ENCODE measurements at regions not wholly inside any gene's neighbourhood (a gene's known extent, or its start where the extent isn't known, plus 50 kb on each side); places are given as distances from the start of the nearest gene placed in this dataset.

DNA sequence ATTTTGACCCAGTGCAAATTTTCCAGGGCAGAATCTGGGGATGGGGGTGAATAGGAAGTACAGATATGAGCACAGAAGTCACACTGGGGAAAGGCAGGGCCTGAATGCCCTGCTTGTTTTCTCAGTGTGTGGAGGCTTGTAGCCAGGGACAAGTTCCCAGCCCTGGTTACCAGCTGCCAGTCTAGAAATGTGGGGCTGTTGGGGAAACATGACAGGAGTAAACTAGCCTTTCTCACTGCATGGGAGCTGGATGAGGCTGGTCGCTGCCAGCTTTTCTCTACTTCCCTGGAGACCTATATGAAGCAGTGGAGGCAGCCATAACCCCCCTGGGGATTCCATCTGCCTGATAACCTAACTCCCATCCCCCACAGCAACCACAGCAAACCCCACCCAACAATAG lies 2267.7 kb downstream of the PCDH9 start:
- TF ChIP-seq EGR1 (IDR thresholded peaks at IDR 0.05; ENCODE audit: low read depth): no peak
- no peak for TF ChIP-seq ZFX (IDR thresholded peaks at IDR 0.05)
- no peak for TF ChIP-seq ELF1 (IDR thresholded peaks at IDR 0.05; ENCODE audit: borderline replicate concordance, low read depth)
- no peak for TF ChIP-seq FOSL1 (IDR thresholded peaks at IDR 0.05; ENCODE audit: low read depth)
- ChIA-PET RAD21 (ENCODE audit: low non-redundant PET in 1 of 2, low total read pairs in 2 of 2, uncharacterized antibody in 2 of 2, unreplicated experiment in 2 of 2) (no interaction called here), CTCF (no interaction called here)

DNA sequence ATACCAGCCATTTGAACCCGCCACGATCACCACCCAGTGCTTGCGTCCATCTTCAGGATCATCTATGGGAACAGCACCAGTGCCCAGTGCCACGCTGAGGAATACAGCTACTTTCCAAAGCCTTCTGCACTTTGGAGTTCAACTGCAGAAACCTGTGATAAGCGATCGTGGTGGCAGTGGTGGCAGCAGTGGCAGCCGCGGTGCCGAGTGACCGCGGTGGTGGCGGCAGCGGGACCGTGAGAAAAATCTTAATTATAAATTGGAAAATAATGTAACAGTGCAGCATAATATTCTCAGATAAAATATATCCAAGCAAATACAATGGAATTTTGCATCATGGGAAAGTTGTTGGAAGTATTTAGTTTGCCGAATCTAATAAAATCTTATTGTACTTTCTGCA lies 2270.9 kb downstream of the PCDH9 start:
- ChIA-PET RAD21 (ENCODE audit: low non-redundant PET in 1 of 2, low total read pairs in 2 of 2, uncharacterized antibody in 2 of 2, unreplicated experiment in 2 of 2) (no interaction called here), POLR2A (no interaction called here), CTCF (no interaction called here)
- no peak overlapping the region for H2AFZ ChIP-seq (ENCODE audit: low read depth, low read length, poor library complexity, severe bottlenecking)
- H3K36me3 ChIP-seq (ENCODE audit: control insufficient read depth in 1 of 2, insufficient read depth in 2 of 2, low read length in 2 of 2): no peaks in the 10 kb centered on the region
- H3K9me2 ChIP-seq (ENCODE audit: insufficient read depth): no peaks in the 10 kb centered on the region
- H3K4me3 ChIP-seq (replicated peaks in 1 of 2; ENCODE audit: low read depth in 1 of 2, low read length in 2 of 2): no peak overlapping the region
- no peak for ATAC-seq
- H3K4me2 ChIP-seq (ENCODE audit: low read length): no peak overlapping the region
- H3K9ac ChIP-seq (ENCODE audit: low read length): no peak overlapping the region
- intact Hi-C loops (cut with micrococcal nuclease): no loop called here
- no peaks in the 10 kb centered on the region for H3K9me3 ChIP-seq (ENCODE audit: control insufficient read depth in 1 of 2, insufficient read depth in 1 of 2, low read depth in 1 of 2, low read length in 2 of 2)
- no peak overlapping the region for H3K27ac ChIP-seq (ENCODE audit: low read depth, low read length)
- no peak for DNase-seq (ENCODE audit: low read depth, low spot score)
- no peaks in the 10 kb centered on the region for H3K79me2 ChIP-seq (ENCODE audit: insufficient read depth, low read length)
- TF ChIP-seq POLR2A (IDR thresholded peaks at IDR 0.05; ENCODE audit: borderline replicate concordance, extremely low read depth, insufficient read depth, insufficient read length): no peak
- no peak for TF ChIP-seq JUND (IDR thresholded peaks at IDR 0.05)
- TF ChIP-seq, protein P1, sequence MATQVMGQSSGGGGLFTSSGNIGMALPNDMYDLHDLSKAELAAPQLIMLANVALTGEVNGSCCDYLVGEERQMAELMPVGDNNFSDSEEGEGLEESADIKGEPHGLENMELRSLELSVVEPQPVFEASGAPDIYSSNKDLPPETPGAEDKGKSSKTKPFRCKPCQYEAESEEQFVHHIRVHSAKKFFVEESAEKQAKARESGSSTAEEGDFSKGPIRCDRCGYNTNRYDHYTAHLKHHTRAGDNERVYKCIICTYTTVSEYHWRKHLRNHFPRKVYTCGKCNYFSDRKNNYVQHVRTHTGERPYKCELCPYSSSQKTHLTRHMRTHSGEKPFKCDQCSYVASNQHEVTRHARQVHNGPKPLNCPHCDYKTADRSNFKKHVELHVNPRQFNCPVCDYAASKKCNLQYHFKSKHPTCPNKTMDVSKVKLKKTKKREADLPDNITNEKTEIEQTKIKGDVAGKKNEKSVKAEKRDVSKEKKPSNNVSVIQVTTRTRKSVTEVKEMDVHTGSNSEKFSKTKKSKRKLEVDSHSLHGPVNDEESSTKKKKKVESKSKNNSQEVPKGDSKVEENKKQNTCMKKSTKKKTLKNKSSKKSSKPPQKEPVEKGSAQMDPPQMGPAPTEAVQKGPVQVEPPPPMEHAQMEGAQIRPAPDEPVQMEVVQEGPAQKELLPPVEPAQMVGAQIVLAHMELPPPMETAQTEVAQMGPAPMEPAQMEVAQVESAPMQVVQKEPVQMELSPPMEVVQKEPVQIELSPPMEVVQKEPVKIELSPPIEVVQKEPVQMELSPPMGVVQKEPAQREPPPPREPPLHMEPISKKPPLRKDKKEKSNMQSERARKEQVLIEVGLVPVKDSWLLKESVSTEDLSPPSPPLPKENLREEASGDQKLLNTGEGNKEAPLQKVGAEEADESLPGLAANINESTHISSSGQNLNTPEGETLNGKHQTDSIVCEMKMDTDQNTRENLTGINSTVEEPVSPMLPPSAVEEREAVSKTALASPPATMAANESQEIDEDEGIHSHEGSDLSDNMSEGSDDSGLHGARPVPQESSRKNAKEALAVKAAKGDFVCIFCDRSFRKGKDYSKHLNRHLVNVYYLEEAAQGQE (IDR thresholded peaks at IDR 0.05; ENCODE audit: low read depth): no peak
- no peak for TF ChIP-seq CEBPB (IDR thresholded peaks at IDR 0.05; ENCODE audit: low read depth)
- no peak for TF ChIP-seq RAD21 (IDR thresholded peaks at IDR 0.05; ENCODE audit: low read depth)
- TF ChIP-seq EZH2 (IDR thresholded peaks at IDR 0.05): no peak
- TF ChIP-seq, protein P2, sequence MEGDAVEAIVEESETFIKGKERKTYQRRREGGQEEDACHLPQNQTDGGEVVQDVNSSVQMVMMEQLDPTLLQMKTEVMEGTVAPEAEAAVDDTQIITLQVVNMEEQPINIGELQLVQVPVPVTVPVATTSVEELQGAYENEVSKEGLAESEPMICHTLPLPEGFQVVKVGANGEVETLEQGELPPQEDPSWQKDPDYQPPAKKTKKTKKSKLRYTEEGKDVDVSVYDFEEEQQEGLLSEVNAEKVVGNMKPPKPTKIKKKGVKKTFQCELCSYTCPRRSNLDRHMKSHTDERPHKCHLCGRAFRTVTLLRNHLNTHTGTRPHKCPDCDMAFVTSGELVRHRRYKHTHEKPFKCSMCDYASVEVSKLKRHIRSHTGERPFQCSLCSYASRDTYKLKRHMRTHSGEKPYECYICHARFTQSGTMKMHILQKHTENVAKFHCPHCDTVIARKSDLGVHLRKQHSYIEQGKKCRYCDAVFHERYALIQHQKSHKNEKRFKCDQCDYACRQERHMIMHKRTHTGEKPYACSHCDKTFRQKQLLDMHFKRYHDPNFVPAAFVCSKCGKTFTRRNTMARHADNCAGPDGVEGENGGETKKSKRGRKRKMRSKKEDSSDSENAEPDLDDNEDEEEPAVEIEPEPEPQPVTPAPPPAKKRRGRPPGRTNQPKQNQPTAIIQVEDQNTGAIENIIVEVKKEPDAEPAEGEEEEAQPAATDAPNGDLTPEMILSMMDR (IDR thresholded peaks at IDR 0.05 in 2 of 3, conservative IDR thresholded peaks at IDR 0.05 in 1 of 3; ENCODE audit: borderline replicate concordance in 1 of 3, insufficient read depth in 1 of 3, low read depth in 2 of 3, low read length in 2 of 3): no peak
- no peak for TF ChIP-seq POLR2AphosphoS5 (IDR thresholded peaks at IDR 0.05; ENCODE audit: low read depth, low read length)
- TF ChIP-seq, protein P3, sequence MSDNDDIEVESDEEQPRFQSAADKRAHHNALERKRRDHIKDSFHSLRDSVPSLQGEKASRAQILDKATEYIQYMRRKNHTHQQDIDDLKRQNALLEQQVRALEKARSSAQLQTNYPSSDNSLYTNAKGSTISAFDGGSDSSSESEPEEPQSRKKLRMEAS (IDR thresholded peaks at IDR 0.05): no peak
- no peak for TF ChIP-seq ELF1 (IDR thresholded peaks at IDR 0.05; ENCODE audit: borderline replicate concordance, low read depth)
- no peak for TF ChIP-seq EZH2phosphoT487 (IDR thresholded peaks at IDR 0.05; ENCODE audit: borderline replicate concordance)
- TF ChIP-seq SRF (IDR thresholded peaks at IDR 0.05; ENCODE audit: low read depth): no peak
- TF ChIP-seq EGR1 (IDR thresholded peaks at IDR 0.05; ENCODE audit: low read depth): no peak
- TF ChIP-seq FOSL1 (IDR thresholded peaks at IDR 0.05; ENCODE audit: low read depth): no peak
- TF ChIP-seq, protein P4, sequence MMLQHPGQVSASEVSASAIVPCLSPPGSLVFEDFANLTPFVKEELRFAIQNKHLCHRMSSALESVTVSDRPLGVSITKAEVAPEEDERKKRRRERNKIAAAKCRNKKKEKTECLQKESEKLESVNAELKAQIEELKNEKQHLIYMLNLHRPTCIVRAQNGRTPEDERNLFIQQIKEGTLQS (IDR thresholded peaks at IDR 0.05): no peak
- no TSS peak for BruUV-seq (replicated peaks)
- no peaks in the 10 kb centered on the region for H3K4me1 ChIP-seq (ENCODE audit: control insufficient read depth in 1 of 2, insufficient read depth in 2 of 2, low read length in 2 of 2)
- H4K20me1 ChIP-seq (ENCODE audit: insufficient read depth): no peaks in the 10 kb centered on the region
- no peaks in the 10 kb centered on the region for H3K27me3 ChIP-seq (ENCODE audit: insufficient read depth, low read length)

More for the DNA sequence above, 2267.7 kb downstream of the PCDH9 start:
- no peaks in the 10 kb centered on the region for H3K36me3 ChIP-seq (ENCODE audit: control insufficient read depth in 1 of 2, insufficient read depth in 2 of 2, low read length in 2 of 2)
- H3K9ac ChIP-seq (ENCODE audit: low read length): no peak overlapping the region
- ATAC-seq (no peak), DNase-seq (ENCODE audit: low read depth, low spot score) (no peak)
- intact Hi-C loops (cut with micrococcal nuclease): no loop called here
- no TSS peak for BruUV-seq (replicated peaks)
- H3K79me2 ChIP-seq (ENCODE audit: insufficient read depth, low read length): no peaks in the 10 kb centered on the region
- no peak overlapping the region for H2AFZ ChIP-seq (ENCODE audit: low read depth, low read length, poor library complexity, severe bottlenecking)
- no peaks in the 10 kb centered on the region for H3K9me3 ChIP-seq (ENCODE audit: control insufficient read depth in 1 of 2, insufficient read depth in 1 of 2, low read depth in 1 of 2, low read length in 2 of 2)
- no peaks in the 10 kb centered on the region for H3K4me1 ChIP-seq (ENCODE audit: control insufficient read depth in 1 of 2, insufficient read depth in 2 of 2, low read length in 2 of 2)
- H3K27ac ChIP-seq (ENCODE audit: low read depth, low read length): no peak overlapping the region
- no peak overlapping the region for H3K4me2 ChIP-seq (ENCODE audit: low read length)
- H3K9me2 ChIP-seq (ENCODE audit: insufficient read depth): no peaks in the 10 kb centered on the region
- POLR2A ChIA-PET: no interaction called here
- no peaks in the 10 kb centered on the region for H4K20me1 ChIP-seq (ENCODE audit: insufficient read depth)
- H3K27me3 ChIP-seq (ENCODE audit: insufficient read depth, low read length): no peaks in the 10 kb centered on the region
- no peak overlapping the region for H3K4me3 ChIP-seq (replicated peaks in 1 of 2; ENCODE audit: low read depth in 1 of 2, low read length in 2 of 2)

Measured in HCT116 (cell line).